H1 (cell line): ENCODE measurements at regions not wholly inside any gene's neighbourhood (a gene's known extent, or its start where the extent isn't known, plus 50 kb on each side); places are given as distances from the start of the nearest gene placed in this dataset.

Experiments used
- BRCA1 ChIP-seq: IDR thresholded peaks from 2 replicates; pipeline ENCODE4 v1.6.1; 2012; ENCODE audit warnings: low read depth, low read length, improper control_type of control experiment
- CEBPB ChIP-seq: IDR thresholded peaks from 2 replicates; pipeline ENCODE4 v1.6.1; 2012; ENCODE audit warnings: low read depth, low read length
- MAFK ChIP-seq: IDR thresholded peaks from 2 replicates; pipeline ENCODE4 v1.6.1; 2012; ENCODE audit warnings: low read depth, mild to moderate bottlenecking, improper control_type of control experiment, low read length
- POLR2A ChIP-seq, 2 experiments: IDR thresholded peaks; 1 replicate in 1 of 2; 2 replicates in 1 of 2; pipeline ENCODE4 v1.6.1; 2011; ENCODE audit warnings: low read depth in 2 of 2, low read length in 2 of 2, mild to moderate bottlenecking in 2 of 2; ENCODE audit errors: control extremely low read depth in 1 of 2
- POU5F1 ChIP-seq: IDR thresholded peaks from 2 replicates; pipeline ENCODE4 v1.6.1; 2011; ENCODE audit warnings: low read depth, mild to moderate bottlenecking, low read length, moderate library complexity
- RNF2 ChIP-seq: fragments of 200-900, 300-1000 bp; sonication (generic); IDR thresholded peaks from 2 replicates; pipeline ENCODE4 v1.7.1; 2016; ENCODE audit warnings: borderline replicate concordance, low read depth, mild to moderate bottlenecking, antibody characterized with exemption, low read length; ENCODE audit not compliant: poor library complexity, severe bottlenecking; ENCODE audit errors: missing control alignments
- SIX5 ChIP-seq: IDR thresholded peaks from 2 replicates; pipeline ENCODE4 v1.6.1; 2011; ENCODE audit warnings: mild to moderate bottlenecking, low read depth, low read length
- SP2 ChIP-seq: IDR thresholded peaks from 2 replicates; pipeline ENCODE4 v1.6.1; 2012; ENCODE audit warnings: mild to moderate bottlenecking, low read length, inconsistent platforms
- TAF1 ChIP-seq: IDR thresholded peaks from 2 replicates; pipeline ENCODE4 v1.6.1; 2011; ENCODE audit warnings: mild to moderate bottlenecking, low read depth, low read length
- TCF12 ChIP-seq: IDR thresholded peaks from 2 replicates; pipeline ENCODE4 v1.6.1; 2011; ENCODE audit warnings: low read depth, mild to moderate bottlenecking, low read length
- ZNF274 ChIP-seq: IDR thresholded peaks from 2 replicates; pipeline ENCODE4 v1.7.0; 2012; ENCODE audit warnings: low read length, borderline replicate concordance; ENCODE audit errors: extremely low read depth
- TF ChIP-seq, protein P1 (sequence below), 3 experiments: IDR thresholded peaks; 1 replicate in 2 of 3; 2 replicates in 1 of 3; pipeline versions ENCODE4 v1.5.1 to v1.6.1; 2011; ENCODE audit warnings: low read length in 3 of 3, mild to moderate bottlenecking in 3 of 3, inconsistent platforms in 2 of 3, low read depth in 1 of 3, moderate library complexity in 1 of 3; ENCODE audit not compliant: insufficient read depth in 1 of 3; ENCODE audit errors: control extremely low read depth in 1 of 3
- TF ChIP-seq, protein P2 (sequence below): IDR thresholded peaks from 2 replicates; pipeline ENCODE4 v1.6.1; 2012; ENCODE audit warnings: low read length, inconsistent platforms

DNA sequence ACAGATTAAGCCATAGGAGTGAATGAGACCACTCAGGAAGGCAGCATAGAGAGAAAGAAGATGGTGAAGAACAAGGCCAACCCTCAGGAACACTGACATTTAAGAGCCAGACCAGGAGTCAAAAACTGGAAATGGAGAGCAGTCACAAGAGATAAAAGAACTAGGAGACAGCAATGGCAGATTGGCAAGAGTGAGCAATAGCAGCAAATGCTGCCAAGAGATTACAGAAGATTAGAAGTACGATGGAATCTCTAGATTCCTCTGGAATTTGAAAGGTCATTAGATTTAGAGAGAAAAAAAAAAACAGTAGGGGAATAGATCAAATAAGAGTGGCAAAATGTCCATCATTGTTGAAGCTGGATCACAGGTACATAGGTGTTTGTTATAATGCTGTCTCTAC, 73.4 kb upstream of the SLC44A1 start:
- TF ChIP-seq, protein P1, sequence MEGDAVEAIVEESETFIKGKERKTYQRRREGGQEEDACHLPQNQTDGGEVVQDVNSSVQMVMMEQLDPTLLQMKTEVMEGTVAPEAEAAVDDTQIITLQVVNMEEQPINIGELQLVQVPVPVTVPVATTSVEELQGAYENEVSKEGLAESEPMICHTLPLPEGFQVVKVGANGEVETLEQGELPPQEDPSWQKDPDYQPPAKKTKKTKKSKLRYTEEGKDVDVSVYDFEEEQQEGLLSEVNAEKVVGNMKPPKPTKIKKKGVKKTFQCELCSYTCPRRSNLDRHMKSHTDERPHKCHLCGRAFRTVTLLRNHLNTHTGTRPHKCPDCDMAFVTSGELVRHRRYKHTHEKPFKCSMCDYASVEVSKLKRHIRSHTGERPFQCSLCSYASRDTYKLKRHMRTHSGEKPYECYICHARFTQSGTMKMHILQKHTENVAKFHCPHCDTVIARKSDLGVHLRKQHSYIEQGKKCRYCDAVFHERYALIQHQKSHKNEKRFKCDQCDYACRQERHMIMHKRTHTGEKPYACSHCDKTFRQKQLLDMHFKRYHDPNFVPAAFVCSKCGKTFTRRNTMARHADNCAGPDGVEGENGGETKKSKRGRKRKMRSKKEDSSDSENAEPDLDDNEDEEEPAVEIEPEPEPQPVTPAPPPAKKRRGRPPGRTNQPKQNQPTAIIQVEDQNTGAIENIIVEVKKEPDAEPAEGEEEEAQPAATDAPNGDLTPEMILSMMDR (IDR thresholded peaks at IDR 0.05; ENCODE audit: control extremely low read depth in 1 of 3, insufficient read depth in 1 of 3, low read depth in 1 of 3, low read length in 3 of 3) = no peak
- TF ChIP-seq SIX5 (no peak), TCF12 (no peak), POLR2A (IDR thresholded peaks at IDR 0.05; ENCODE audit: control extremely low read depth in 1 of 2, low read depth in 2 of 2, low read length in 2 of 2) (no peak), BRCA1 (no peak), ZNF274 (no peak), CEBPB (no peak), SP2 (no peak), RNF2 (no peak), TAF1 (no peak), POU5F1 (no peak), MAFK (no peak)
- TF ChIP-seq, protein P2, sequence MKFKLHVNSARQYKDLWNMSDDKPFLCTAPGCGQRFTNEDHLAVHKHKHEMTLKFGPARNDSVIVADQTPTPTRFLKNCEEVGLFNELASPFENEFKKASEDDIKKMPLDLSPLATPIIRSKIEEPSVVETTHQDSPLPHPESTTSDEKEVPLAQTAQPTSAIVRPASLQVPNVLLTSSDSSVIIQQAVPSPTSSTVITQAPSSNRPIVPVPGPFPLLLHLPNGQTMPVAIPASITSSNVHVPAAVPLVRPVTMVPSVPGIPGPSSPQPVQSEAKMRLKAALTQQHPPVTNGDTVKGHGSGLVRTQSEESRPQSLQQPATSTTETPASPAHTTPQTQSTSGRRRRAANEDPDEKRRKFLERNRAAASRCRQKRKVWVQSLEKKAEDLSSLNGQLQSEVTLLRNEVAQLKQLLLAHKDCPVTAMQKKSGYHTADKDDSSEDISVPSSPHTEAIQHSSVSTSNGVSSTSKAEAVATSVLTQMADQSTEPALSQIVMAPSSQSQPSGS = no peak
